ENCODE measurements at regions not wholly inside any gene's neighbourhood (a gene's known extent, or its start where the extent isn't known, plus 50 kb on each side); places are given as distances from the start of the nearest gene placed in this dataset.

DNA sequence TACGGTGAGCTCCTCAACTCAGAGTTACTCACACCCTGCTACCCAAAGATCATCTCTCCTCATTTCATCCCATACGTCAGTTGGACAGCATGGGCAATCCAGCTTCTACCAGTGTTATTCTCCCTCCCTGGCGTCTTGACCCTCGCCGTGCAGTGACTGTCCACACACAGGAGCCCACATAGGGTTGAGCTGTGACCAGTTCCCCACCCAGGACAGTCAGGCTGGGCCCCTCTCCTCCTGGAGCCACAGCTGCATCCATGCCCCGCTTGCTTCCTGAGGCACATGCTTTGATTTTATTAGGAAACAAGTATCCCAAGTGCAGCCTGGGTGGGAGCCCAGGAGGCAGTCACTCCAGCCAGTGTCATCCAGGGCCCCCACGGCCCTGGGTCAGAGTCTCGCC, 140.3 kb upstream of the SFSWAP start (continued):
- TF ChIP-seq TBP (IDR thresholded peaks at IDR 0.05; ENCODE audit: low read depth, low read length) = no peak
- TF ChIP-seq, protein P1, sequence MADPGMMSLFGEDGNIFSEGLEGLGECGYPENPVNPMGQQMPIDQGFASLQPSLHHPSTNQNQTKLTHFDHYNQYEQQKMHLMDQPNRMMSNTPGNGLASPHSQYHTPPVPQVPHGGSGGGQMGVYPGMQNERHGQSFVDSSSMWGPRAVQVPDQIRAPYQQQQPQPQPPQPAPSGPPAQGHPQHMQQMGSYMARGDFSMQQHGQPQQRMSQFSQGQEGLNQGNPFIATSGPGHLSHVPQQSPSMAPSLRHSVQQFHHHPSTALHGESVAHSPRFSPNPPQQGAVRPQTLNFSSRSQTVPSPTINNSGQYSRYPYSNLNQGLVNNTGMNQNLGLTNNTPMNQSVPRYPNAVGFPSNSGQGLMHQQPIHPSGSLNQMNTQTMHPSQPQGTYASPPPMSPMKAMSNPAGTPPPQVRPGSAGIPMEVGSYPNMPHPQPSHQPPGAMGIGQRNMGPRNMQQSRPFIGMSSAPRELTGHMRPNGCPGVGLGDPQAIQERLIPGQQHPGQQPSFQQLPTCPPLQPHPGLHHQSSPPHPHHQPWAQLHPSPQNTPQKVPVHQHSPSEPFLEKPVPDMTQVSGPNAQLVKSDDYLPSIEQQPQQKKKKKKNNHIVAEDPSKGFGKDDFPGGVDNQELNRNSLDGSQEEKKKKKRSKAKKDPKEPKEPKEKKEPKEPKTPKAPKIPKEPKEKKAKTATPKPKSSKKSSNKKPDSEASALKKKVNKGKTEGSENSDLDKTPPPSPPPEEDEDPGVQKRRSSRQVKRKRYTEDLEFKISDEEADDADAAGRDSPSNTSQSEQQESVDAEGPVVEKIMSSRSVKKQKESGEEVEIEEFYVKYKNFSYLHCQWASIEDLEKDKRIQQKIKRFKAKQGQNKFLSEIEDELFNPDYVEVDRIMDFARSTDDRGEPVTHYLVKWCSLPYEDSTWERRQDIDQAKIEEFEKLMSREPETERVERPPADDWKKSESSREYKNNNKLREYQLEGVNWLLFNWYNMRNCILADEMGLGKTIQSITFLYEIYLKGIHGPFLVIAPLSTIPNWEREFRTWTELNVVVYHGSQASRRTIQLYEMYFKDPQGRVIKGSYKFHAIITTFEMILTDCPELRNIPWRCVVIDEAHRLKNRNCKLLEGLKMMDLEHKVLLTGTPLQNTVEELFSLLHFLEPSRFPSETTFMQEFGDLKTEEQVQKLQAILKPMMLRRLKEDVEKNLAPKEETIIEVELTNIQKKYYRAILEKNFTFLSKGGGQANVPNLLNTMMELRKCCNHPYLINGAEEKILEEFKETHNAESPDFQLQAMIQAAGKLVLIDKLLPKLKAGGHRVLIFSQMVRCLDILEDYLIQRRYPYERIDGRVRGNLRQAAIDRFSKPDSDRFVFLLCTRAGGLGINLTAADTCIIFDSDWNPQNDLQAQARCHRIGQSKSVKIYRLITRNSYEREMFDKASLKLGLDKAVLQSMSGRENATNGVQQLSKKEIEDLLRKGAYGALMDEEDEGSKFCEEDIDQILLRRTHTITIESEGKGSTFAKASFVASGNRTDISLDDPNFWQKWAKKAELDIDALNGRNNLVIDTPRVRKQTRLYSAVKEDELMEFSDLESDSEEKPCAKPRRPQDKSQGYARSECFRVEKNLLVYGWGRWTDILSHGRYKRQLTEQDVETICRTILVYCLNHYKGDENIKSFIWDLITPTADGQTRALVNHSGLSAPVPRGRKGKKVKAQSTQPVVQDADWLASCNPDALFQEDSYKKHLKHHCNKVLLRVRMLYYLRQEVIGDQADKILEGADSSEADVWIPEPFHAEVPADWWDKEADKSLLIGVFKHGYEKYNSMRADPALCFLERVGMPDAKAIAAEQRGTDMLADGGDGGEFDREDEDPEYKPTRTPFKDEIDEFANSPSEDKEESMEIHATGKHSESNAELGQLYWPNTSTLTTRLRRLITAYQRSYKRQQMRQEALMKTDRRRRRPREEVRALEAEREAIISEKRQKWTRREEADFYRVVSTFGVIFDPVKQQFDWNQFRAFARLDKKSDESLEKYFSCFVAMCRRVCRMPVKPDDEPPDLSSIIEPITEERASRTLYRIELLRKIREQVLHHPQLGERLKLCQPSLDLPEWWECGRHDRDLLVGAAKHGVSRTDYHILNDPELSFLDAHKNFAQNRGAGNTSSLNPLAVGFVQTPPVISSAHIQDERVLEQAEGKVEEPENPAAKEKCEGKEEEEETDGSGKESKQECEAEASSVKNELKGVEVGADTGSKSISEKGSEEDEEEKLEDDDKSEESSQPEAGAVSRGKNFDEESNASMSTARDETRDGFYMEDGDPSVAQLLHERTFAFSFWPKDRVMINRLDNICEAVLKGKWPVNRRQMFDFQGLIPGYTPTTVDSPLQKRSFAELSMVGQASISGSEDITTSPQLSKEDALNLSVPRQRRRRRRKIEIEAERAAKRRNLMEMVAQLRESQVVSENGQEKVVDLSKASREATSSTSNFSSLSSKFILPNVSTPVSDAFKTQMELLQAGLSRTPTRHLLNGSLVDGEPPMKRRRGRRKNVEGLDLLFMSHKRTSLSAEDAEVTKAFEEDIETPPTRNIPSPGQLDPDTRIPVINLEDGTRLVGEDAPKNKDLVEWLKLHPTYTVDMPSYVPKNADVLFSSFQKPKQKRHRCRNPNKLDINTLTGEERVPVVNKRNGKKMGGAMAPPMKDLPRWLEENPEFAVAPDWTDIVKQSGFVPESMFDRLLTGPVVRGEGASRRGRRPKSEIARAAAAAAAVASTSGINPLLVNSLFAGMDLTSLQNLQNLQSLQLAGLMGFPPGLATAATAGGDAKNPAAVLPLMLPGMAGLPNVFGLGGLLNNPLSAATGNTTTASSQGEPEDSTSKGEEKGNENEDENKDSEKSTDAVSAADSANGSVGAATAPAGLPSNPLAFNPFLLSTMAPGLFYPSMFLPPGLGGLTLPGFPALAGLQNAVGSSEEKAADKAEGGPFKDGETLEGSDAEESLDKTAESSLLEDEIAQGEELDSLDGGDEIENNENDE (IDR thresholded peaks at IDR 0.05; ENCODE audit: insufficient replicate concordance, low read length) = no peak
- TF ChIP-seq CBX5 (IDR thresholded peaks at IDR 0.05; ENCODE audit: low read depth, low read length) = no peak
- no peak for TF ChIP-seq JUND (IDR thresholded peaks at IDR 0.05; ENCODE audit: low read length)
- TF ChIP-seq CTCF (IDR thresholded peaks at IDR 0.05; ENCODE audit: control extremely low read depth in 1 of 3, insufficient read depth in 1 of 3, low read depth in 1 of 3, low read length in 3 of 3) = no peak
- TF ChIP-seq RFX5 (IDR thresholded peaks at IDR 0.05; ENCODE audit: borderline replicate concordance, low read depth, low read length) = no peak
- TF ChIP-seq BRCA1 (IDR thresholded peaks at IDR 0.05; ENCODE audit: low read depth, low read length) = no peak

Data from H1 (cell line).